GM19395 (cell line): ENCODE measurements at regions not wholly inside any gene's neighbourhood (a gene's known extent, or its start where the extent isn't known, plus 50 kb on each side); places are given as distances from the start of the nearest gene placed in this dataset.

Source experiments
- ATAC-seq: cut with Tn5 transposase; IDR thresholded peaks from one replicate; pipeline ENCODE4 v1.9.1; 2021; ENCODE audit warnings: mild to moderate bottlenecking, moderate library complexity; ENCODE audit not compliant: unreplicated experiment

- no peak for ATAC-seq
Observed at GRCh38 chr10:113219446-113219845, 269.4 kb downstream of the TCF7L2 start.

- ATAC-seq: no peak
Observed at GRCh38 chr10:113221756-113222168, 271.7 kb downstream of the TCF7L2 start.

GRCh38 chr10:113222207-113222606 lies 272.2 kb downstream of the TCF7L2 start:
- no peak for ATAC-seq

DNA sequence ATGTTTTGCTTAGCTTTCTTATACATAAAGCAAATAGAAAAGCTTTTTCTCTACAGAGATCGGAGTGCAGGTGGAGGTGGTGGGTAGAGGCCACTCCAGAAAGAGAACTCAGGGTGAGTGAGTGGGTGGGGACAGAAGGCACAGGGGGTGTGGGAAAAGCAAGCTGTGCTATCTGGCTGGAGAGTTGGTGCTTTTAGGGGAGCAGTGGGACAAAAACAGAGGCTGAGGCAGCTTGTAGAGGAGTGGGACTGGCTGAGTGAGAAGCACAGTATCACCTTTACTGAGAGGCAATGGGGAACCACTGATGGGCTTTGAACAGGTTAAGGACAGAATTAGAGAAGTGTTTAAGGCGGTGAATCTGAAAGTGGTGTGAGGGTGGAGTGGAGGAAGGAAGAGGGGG lies 275.3 kb downstream of the TCF7L2 start:
- no peak for ATAC-seq

DNA sequence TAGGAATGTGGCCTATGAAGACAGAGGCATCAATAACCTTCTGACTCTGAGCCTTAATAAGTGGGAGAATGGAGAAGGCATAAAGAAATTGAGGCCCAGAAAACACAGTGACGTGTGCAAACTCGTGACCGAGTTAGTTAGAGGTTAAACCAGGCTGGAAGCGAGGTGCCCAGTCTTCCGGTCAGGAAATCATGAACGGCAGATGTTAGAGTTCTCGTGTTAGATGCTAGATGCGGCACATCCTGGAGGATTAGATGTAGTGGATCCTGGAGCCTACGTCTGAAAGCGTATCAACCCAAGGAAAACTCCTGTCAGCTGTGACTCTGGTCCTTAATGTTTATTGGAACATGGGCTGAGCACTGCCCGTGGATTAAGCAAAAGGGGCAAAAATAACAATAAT lies 275.9 kb downstream of the TCF7L2 start:
- no peak for ATAC-seq

GRCh38 chr10:113226399-113226798 lies 276.4 kb downstream of the TCF7L2 start:
- no peak for ATAC-seq

- ATAC-seq: no peak
Observed at GRCh38 chr10:113226831-113227445, 276.9 kb downstream of the TCF7L2 start.

DNA sequence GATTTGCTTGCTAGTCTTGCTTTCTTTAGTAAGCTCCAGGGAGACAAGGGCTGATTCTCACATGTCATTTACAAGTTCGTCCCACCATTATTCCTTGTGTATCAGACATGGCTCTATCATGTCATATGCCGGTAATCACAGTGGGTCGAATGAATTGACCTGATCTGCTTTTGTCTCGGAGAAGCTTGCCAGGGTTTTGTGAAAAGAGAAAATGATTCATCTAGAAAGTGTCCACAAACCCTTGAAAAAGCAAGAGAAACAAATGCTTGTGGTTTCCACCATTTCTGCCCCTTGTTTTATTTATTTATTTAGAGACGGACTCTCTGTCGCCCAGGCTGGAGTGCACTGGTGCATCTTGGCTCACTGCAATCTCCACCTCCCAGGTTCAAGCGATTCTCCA lies 278.5 kb downstream of the TCF7L2 start:
- no peak for ATAC-seq

GRCh38 chr10:113230011-113230610 lies 280.1 kb downstream of the TCF7L2 start:
- ATAC-seq: no peak

DNA sequence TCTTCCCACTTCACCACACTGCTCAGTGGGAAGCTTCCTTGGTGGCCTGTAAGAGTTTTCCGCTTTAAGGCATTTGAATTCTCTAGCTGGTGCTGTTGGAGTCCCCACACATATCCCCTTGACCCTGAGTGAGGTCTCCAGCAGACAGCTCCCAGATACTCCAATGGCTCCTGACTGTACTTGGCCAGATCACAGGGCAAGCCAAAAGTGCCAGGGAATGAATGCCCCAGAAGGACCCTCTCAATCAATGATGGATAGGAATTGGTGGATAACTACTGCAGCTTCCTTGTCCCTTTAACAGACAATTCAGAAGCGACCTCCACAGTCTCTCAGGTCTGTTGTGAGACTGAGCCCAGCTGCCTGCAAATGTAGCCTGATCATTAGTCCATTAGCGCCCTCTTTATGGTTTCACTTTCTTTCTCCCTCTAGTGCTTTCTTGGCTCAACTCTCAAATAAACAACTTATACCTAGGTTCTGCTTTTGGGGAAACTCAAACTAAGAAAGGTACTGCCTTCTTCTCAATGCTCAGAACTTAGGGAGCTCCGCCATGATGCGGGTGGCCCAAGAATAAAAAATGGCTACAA lies 283.0 kb downstream of the TCF7L2 start:
- peak; percentile 89 for ATAC-seq

DNA sequence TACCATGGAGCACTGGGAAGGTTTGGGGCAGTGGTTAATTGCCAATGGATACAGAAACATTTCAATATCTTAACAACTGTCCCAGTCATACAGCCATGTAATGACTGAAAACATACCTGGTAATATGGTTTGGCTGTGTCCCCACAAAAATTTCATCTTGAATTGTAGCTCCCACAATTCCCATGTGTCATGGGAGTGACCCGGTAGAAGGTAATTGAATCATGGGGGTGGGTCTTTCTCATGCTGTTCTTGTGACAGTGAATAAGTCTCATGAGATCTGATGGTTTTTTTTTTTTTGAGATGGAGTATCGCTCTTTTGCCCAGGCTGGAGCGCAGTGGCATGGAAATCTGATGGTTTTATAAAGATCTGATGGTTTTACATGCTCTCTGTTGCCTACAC lies 284.4 kb downstream of the TCF7L2 start:
- no peak for ATAC-seq

DNA sequence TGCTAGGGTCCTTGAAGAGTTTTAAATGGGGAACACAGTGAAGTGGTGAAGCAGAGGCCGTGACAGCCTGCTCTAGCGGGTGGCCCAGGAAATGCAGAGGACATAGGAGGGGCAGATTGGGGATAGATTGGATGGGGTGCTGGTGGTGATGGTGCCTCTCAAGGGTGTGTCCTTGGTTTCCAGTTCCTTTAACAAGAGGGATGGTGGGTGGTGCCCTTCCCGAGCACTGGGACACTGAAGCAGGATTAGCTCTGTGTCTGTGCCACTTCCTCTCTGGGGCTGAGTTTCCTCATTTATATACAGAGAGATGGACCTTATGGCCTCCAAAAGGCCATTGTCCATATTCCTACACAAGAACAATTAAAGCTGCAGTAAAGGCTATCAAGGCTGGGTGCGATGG lies 285.5 kb downstream of the TCF7L2 start:
- no peak for ATAC-seq

DNA sequence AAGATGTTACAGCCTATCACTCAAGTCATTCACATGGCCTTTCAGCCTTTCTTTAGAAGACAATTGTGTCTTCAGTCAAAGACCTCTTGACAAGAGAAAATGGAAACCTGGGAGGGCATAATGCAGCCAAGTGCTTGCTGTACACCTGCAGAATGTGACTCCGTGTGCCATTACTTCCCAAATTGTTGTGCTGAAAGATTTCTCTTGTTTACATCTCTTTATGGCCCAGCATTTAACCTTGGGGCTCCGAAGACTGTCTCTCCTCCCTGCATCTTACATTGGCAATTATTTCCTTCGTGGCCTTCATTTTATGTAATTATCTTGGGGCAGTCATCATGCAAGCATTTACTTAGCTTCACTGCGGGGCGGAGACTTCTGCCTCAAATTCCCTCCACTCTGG lies 287.0 kb downstream of the TCF7L2 start:
- ATAC-seq: no peak

DNA sequence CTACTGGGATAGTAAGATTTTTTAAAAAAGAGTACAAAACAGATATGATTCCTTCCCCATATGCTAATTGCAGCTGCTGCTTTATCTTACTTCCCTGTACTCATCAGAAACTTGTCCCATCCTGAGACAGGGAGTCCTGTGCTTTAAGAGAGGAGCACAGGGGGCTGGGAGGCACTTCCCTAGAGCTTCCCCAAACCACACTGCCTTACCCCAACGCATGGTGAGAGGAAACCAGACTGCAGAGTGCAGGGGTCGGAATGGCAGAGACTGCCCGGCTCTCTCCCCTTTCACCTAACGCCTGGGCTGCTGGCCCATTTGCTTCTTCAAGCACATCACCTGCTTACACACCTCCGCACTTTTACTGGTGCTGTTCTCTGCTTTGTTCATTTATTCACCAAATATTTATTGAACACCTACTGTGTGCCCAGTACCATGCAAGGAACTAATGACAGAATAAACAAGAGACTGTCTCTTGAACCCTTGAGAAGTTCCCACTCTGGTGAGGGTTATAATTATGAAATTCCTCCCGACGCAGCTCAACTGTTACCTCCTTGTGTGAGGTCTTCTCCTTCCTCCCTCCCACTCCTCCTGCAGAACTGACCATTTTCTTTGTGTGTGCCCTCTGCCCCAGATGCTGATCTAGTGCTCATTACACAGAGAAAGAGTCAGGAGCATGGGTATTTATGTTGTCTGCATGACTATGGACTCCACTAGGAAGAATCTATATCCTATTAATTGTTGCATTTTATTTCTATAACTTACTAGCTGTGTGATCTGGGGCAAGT lies 289.7 kb downstream of the TCF7L2 start:
- no peak for ATAC-seq

GRCh38 chr10:113240736-113241135 lies 290.7 kb downstream of the TCF7L2 start:
- no peak for ATAC-seq

DNA sequence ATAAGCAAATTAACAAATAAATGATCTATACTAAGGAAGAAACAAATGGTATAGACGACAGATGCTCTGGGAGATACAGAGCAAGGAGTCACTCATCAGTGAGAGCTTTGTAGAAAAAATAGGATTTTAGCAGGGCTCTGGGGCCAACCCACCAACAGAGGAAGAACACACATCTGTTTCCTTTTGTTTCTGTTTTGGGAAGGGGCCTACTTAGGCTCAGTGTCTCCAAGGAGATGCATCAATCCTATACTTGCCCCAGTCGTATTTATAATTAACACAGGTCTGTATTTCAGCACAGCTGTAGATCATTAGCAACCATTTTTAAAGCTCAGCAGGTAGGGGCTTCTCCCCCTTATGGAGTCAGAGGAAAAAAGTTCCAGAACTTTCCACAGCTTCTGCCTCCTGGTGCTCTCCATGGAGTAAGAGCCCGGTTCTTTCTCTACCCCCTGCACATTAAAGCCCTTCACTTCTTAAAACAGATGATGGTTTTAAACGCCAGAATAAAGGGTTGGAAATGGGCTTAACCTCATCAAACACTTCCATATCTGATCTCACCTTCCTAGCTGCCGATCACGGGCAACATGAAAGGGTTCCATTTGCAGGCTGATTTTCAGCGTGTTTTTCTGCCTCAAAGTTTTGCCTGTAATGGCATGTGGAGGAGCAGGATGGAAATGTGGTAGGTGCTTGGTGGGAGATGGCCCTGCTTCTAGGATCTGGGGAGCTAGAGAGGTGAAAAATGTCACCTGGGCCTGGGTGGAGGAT lies 291.7 kb downstream of the TCF7L2 start:
- ATAC-seq: no peak

GRCh38 chr10:113243311-113243710 lies 293.3 kb downstream of the TCF7L2 start:
- ATAC-seq: no peak

- ATAC-seq: no peak
Observed at GRCh38 chr10:113244750-113245149, 294.7 kb downstream of the TCF7L2 start.

DNA sequence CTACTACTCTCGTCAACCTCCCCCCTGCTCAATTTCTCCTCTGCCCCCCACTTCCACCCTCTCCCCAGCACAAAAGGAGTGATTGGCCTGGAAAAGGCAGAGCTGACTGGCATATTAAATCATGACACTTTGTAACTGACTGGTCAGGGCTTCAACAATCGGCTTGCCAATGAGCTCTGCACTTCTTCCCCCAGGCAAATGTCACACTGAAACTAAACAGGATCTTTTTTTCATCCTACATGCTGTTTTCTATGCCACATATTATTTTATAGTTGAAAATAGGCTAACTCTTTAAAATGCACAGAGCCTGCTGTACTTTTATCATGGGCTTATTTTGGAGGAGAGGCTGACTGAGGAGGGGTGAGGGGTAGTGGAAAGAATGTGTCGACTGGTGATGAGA lies 295.2 kb downstream of the TCF7L2 start:
- ATAC-seq: no peak

- no peak for ATAC-seq
Observed at GRCh38 chr10:113247050-113247449, 297.0 kb downstream of the TCF7L2 start.
